CD4-positive, CD25-positive, alpha-beta regulatory T cell (primary cell): ENCODE measurements at regions not wholly inside any gene's neighbourhood (a gene's known extent, or its start where the extent isn't known, plus 50 kb on each side); places are given as distances from the start of the nearest gene placed in this dataset.
A peak's percentile ranks its signal among the peaks of the same experiment; 100 is the strongest.

Experiments
- ATAC-seq, 2 donors: fragments of 150-1000 bp; cut with Tn5 transposase; one replicate each; pipeline ENCODE4 v1.10.0; 2021; ENCODE audit warnings: low read depth in 2 of 2, moderate number of reproducible peaks in 2 of 2, moderate library complexity in 1 of 2
- DNase-seq, 3 donors: peaks; one replicate each; pipeline versions ENCODE4 v3.0.0 to v3.0.0-alpha.2; 2012 to 2022; ENCODE audit warnings: mixed read lengths in 1 of 3
- H3K27ac ChIP-seq: one replicate; pipeline ENCODE4 v1.7.0; 2013; ENCODE audit warnings: mild to moderate bottlenecking, low read length; ENCODE audit not compliant: insufficient read depth, poor library complexity, severe bottlenecking
- H3K27me3 ChIP-seq: one replicate; pipeline ENCODE4 v1.7.0; 2013; ENCODE audit warnings: low read length; ENCODE audit not compliant: control insufficient read depth, insufficient read depth
- H3K36me3 ChIP-seq: one replicate; pipeline ENCODE4 v1.7.0; 2013; ENCODE audit warnings: mild to moderate bottlenecking, low read length, moderate library complexity; ENCODE audit not compliant: control insufficient read depth, insufficient read depth
- H3K4me1 ChIP-seq: 2 replicates; pipeline ENCODE4 v1.7.0; 2013; ENCODE audit warnings: mild to moderate bottlenecking, low read length; ENCODE audit not compliant: insufficient read depth, control insufficient read depth, poor library complexity, severe bottlenecking
- H3K4me3 ChIP-seq: one replicate; pipeline ENCODE4 v1.7.0; 2013; ENCODE audit warnings: low read depth, mild to moderate bottlenecking, low read length, moderate library complexity
- H3K9me3 ChIP-seq, 2 experiments: 1 replicate in 1 of 2; 2 replicates in 1 of 2; pipeline ENCODE4 v1.7.0; 2013; ENCODE audit warnings: low read length in 2 of 2, mild to moderate bottlenecking in 1 of 2, moderate library complexity in 1 of 2; ENCODE audit not compliant: control insufficient read depth in 2 of 2
- H3K27ac Mint-ChIP-seq, 3 donors: one replicate each; pipeline ENCODE4 v1.8.0; 2020 to 2022; ENCODE audit warnings: mild to moderate bottlenecking in 3 of 3, mixed read lengths in 3 of 3, moderate library complexity in 2 of 3
- H3K27me3 Mint-ChIP-seq: one replicate; pipeline ENCODE4 v1.8.0; 2022; ENCODE audit warnings: mild to moderate bottlenecking, mixed read lengths
- H3K36me3 Mint-ChIP-seq: one replicate; pipeline ENCODE4 v1.8.0; 2020; ENCODE audit warnings: mixed read lengths
- H3K4me1 Mint-ChIP-seq, 4 donors: one replicate each; pipeline ENCODE4 v1.8.0; 2020 to 2022; ENCODE audit warnings: mixed read lengths in 4 of 4, mild to moderate bottlenecking in 1 of 4
- H3K4me3 Mint-ChIP-seq, 4 donors: one replicate each; pipeline ENCODE4 v1.8.0; 2020 to 2022; ENCODE audit warnings: mild to moderate bottlenecking in 4 of 4, mixed read lengths in 4 of 4, moderate library complexity in 3 of 4
- H3K9me3 Mint-ChIP-seq, 7 donors: one replicate each; pipeline ENCODE4 v1.8.0; 2020 to 2022; ENCODE audit warnings: mixed read lengths in 7 of 7, mild to moderate bottlenecking in 3 of 7, moderate library complexity in 2 of 7

GRCh38 chr2:220552790-220553535 is 925.5 kb downstream of the SLC4A3 start:
- Mint-ChIP-seq H3K4me3 (no peak overlapping the region), H3K4me1 (no peaks in the 10 kb centered on the region), H3K27me3 (no peaks in the 10 kb centered on the region), H3K9me3 (peaks cover 0 to 11% (median 0%) of the 10 kb centered on the region in 7 donors), H3K27ac (no peak overlapping the region), H3K36me3 (no peaks in the 10 kb centered on the region)
- H3K9me3 ChIP-seq, result no peaks in the 10 kb centered on the region
- no peak overlapping the region for H3K27ac ChIP-seq
- no peaks in the 10 kb centered on the region for H3K36me3 ChIP-seq
- DNase-seq, result no peak
- no peak for ATAC-seq
- H3K27me3 ChIP-seq, result no peaks in the 10 kb centered on the region
- H3K4me3 ChIP-seq, result no peak overlapping the region
- H3K4me1 ChIP-seq, result no peaks in the 10 kb centered on the region

GRCh38 chr2:220555961-220556630 is 928.7 kb downstream of the SLC4A3 start:
- Histone ChIP-seq H3K9me3 (no peaks in the 10 kb centered on the region), H3K27me3 (no peaks in the 10 kb centered on the region), H3K36me3 (no peaks in the 10 kb centered on the region), H3K4me3 (no peak overlapping the region), H3K4me1 (no peaks in the 10 kb centered on the region), H3K27ac (no peak overlapping the region)
- Mint-ChIP-seq H3K4me3 (no peak overlapping the region), H3K4me1 (no peaks in the 10 kb centered on the region), H3K36me3 (no peaks in the 10 kb centered on the region), H3K27ac (no peak overlapping the region), H3K9me3 (peaks cover 0 to 9% (median 2%) of the 10 kb centered on the region in 7 donors), H3K27me3 (no peaks in the 10 kb centered on the region)
- DNase-seq (no peak), ATAC-seq (no peak)

- H3K4me3 Mint-ChIP-seq, result no peak overlapping the region
- peaks cover 0 to 10% (median 2%) of the 10 kb centered on the region in 7 donors for H3K9me3 Mint-ChIP-seq
- ATAC-seq (no peak), DNase-seq (no peak)
- H3K27me3 Mint-ChIP-seq, result no peaks in the 10 kb centered on the region
- no peaks in the 10 kb centered on the region for H3K36me3 Mint-ChIP-seq
- Histone ChIP-seq H3K27ac (no peak overlapping the region), H3K9me3 (no peaks in the 10 kb centered on the region), H3K4me1 (no peaks in the 10 kb centered on the region), H3K36me3 (no peaks in the 10 kb centered on the region), H3K4me3 (no peak overlapping the region), H3K27me3 (no peaks in the 10 kb centered on the region)
- H3K4me1 Mint-ChIP-seq, result no peaks in the 10 kb centered on the region
- H3K27ac Mint-ChIP-seq, result no peak overlapping the region
Observed at GRCh38 chr2:220556658-220557057, 929.2 kb downstream of the SLC4A3 start.

GRCh38 chr2:220560192-220560591 is 932.8 kb downstream of the SLC4A3 start:
- H3K27ac ChIP-seq, result no peak overlapping the region
- H3K4me3 ChIP-seq, result no peak overlapping the region
- H3K4me3 Mint-ChIP-seq, result no peak overlapping the region
- H3K9me3 ChIP-seq, result no peaks in the 10 kb centered on the region
- H3K4me1 ChIP-seq, result no peaks in the 10 kb centered on the region
- H3K4me1 Mint-ChIP-seq, result no peaks in the 10 kb centered on the region
- no peaks in the 10 kb centered on the region for H3K27me3 ChIP-seq
- H3K9me3 Mint-ChIP-seq, result peaks cover 0 to 10% (median 0%) of the 10 kb centered on the region in 7 donors
- H3K36me3 Mint-ChIP-seq, result no peaks in the 10 kb centered on the region
- no peaks in the 10 kb centered on the region for H3K27me3 Mint-ChIP-seq
- no peaks in the 10 kb centered on the region for H3K36me3 ChIP-seq
- ATAC-seq, result no peak
- DNase-seq, result no peak
- no peak overlapping the region for H3K27ac Mint-ChIP-seq

- no peak for ATAC-seq
- no peak overlapping the region for H3K27ac Mint-ChIP-seq
Observed at GRCh38 chr2:220562375-220563140, 935.1 kb downstream of the SLC4A3 start.

GRCh38 chr2:220568296-220568695 is 940.9 kb downstream of the SLC4A3 start:
- no peaks in the 10 kb centered on the region for H3K4me1 Mint-ChIP-seq
- H3K4me3 Mint-ChIP-seq, result no peak overlapping the region
- H3K9me3 Mint-ChIP-seq, result peaks cover 0 to 3% (median 0%) of the 10 kb centered on the region in 7 donors
- H3K36me3 ChIP-seq, result no peaks in the 10 kb centered on the region
- H3K4me1 ChIP-seq, result no peaks in the 10 kb centered on the region
- no peaks in the 10 kb centered on the region for H3K36me3 Mint-ChIP-seq
- no peaks in the 10 kb centered on the region for H3K27me3 Mint-ChIP-seq
- H3K27ac ChIP-seq, result no peak overlapping the region
- no peaks in the 10 kb centered on the region for H3K27me3 ChIP-seq
- ATAC-seq (no peak), DNase-seq (no peak)
- H3K27ac Mint-ChIP-seq, result peak overlapping the region in 1 of 3 donors; percentile 38
- H3K4me3 ChIP-seq, result no peak overlapping the region
- no peaks in the 10 kb centered on the region for H3K9me3 ChIP-seq

More at GRCh38 chr2:220562375-220563140, 935.1 kb downstream of the SLC4A3 start:
- no peak overlapping the region for H3K4me3 ChIP-seq
- H3K36me3 Mint-ChIP-seq, result no peaks in the 10 kb centered on the region
- no peaks in the 10 kb centered on the region for H3K9me3 ChIP-seq
- no peaks in the 10 kb centered on the region for H3K36me3 ChIP-seq
- H3K27me3 Mint-ChIP-seq, result no peaks in the 10 kb centered on the region
- no peaks in the 10 kb centered on the region for H3K4me1 Mint-ChIP-seq
- peaks cover 0 to 10% (median 0%) of the 10 kb centered on the region in 7 donors for H3K9me3 Mint-ChIP-seq
- no peaks in the 10 kb centered on the region for H3K4me1 ChIP-seq
- DNase-seq, result no peak
- H3K27ac ChIP-seq, result no peak overlapping the region
- no peak overlapping the region for H3K4me3 Mint-ChIP-seq
- H3K27me3 ChIP-seq, result no peaks in the 10 kb centered on the region

GRCh38 chr2:220569112-220569897 is 941.9 kb downstream of the SLC4A3 start:
- Histone ChIP-seq H3K27me3 (no peaks in the 10 kb centered on the region), H3K9me3 (no peaks in the 10 kb centered on the region), H3K27ac (no peak overlapping the region), H3K4me1 (no peaks in the 10 kb centered on the region), H3K4me3 (no peak overlapping the region), H3K36me3 (no peaks in the 10 kb centered on the region)
- Mint-ChIP-seq H3K4me1 (no peaks in the 10 kb centered on the region), H3K9me3 (peaks cover 0 to 3% (median 0%) of the 10 kb centered on the region in 7 donors), H3K4me3 (no peak overlapping the region), H3K27me3 (no peaks in the 10 kb centered on the region), H3K27ac (no peak overlapping the region), H3K36me3 (no peaks in the 10 kb centered on the region)
- no peak for DNase-seq
- no peak for ATAC-seq
